Right hindlimb (tissue), 1 donor: ENCODE measurements at regions not wholly inside any gene's neighbourhood (a gene's known extent, or its start where the extent isn't known, plus 50 kb on each side); places are given as distances from the start of the nearest gene placed in this dataset.

ENCODE experiments used
- DNase-seq: peaks from one replicate; pipeline ENCODE4 v3.0.0-alpha.2; 2018

DNA sequence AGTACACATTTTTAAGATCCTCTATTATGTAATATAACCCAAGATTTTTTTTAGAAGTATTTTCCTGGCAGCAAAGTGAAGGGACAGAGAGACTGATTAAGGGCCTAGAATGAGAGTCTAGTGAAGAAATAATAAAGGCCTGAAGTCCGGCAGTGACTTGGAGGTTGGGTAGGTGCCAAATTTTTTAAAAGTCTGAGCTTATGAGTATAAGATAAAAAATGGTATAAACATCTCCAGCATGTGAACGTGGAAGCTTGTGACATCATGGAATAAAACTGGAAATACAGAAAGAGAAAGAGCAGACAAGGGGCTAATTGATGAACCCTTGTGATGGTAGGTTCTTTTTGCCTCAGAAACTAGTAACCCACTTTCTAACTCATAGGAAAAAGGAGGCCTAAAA is 174.6 kb downstream of the SUCLA2 start:
- no peak for DNase-seq

DNA sequence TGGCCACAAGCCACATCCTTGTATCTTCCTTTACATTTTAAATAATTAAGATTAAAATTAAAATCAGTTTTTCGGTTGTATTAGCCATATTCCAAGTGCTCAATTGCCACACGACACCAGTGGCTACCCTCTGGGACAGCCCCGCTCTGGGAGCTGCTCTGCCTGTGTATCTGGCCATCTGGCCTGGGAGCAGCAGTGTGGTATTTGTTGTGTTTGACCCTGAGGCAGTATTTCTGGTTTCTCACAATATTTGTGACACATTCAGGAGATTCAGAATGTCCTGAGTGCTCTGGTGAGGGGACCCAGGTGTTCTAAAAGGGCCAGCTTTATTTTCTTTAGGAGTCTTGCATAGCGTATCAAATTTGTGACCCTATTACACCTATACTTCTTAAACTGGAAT is 179.0 kb downstream of the SUCLA2 start:
- DNase-seq, result no peak

DNA sequence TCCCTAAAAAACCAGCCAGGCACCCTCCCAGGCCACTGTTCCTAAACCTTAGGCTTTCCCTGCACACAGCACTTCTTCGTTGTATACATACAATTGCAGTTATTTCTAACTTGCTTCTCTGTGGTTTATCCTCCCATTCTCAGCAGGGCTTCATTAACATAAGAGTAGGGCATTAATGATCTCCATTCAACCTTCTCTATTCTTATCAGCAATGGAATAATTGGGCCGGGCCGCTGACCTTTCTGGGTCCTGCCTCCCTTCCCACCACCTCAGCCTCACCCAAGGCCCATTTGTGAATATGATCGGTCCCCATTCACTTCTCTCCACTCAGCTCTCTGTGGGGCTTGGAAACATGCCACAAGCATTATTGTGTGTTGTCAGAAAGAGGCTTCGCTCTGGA is 184.2 kb downstream of the SUCLA2 start:
- DNase-seq, result no peak

DNA sequence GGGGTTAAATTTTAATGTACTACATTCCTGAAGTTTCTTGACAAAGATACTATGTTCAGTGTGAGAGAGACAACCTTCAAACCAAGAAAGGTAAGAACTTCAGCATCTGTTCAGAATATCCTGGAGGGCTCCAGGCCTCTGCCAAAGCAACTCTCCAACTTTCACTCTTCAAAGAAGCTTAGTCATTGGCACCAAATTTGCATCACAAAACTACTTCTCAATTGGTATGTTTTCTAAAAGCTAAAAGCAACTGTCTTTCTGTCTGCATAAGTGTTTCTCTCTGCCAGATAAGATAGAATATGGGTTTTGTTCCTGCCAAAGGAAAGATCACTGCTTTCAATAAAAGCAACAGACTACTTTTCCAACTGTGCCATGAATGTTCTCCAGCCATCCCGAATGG is 187.4 kb downstream of the SUCLA2 start:
- DNase-seq, result no peak

DNA sequence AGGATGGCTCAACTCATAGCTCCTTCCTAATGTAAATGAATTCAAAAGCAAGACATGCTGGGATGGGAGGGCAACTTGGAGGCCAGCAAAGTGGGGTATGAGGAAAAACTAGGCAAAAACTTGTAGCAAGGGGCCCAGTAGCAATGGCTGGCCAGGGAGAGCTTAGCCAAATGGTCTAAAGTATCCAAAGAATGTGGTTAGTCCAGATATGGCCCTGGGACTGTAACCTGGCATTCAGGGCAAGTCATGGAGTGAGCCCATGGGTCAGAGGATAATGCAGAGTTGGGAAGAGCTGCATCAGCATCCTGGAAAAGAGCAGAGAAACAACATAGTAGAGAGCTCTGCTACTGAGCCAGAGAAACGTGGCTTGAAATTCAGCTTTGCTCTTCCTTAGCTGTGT is 191.7 kb downstream of the SUCLA2 start:
- no peak for DNase-seq

DNA sequence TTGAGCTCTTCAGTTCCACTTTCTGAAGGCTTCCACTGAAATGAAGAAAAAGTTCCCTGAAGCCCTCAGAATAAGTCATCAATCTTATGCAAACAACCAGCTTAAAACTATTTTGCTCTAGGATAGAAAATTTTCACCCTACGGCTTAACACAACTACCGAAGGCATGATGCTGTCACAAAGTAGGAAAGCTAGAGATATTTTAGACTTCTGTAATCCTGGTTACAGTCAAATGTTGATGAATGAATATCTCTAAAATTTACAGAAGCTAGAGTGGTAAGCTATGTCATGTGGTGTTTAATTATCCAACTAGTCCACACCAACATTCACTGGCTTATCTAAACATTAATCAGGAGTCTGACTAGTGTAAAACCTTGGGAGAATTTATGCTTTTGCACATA is 197.9 kb downstream of the SUCLA2 start:
- DNase-seq, result no peak

DNA sequence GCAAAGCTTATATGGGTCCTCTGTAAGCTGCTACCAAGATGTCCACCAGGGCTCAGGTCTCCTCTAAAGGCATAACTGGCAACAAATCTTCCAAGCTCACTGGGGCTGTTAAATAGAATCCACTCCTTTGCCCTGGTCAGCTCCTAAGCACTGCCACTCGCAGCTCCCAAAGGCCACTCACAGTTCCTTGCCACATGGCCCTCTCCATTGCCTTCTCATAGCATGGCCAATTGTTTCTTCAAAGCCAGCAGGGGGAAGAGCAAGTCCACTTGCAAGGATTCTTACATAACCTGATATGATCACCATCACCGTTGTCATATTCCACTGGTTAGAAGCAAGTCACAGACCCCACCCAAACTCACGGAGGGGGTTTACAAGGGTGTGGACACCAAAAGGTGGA is 199.5 kb downstream of the SUCLA2 start:
- no peak for DNase-seq

DNA sequence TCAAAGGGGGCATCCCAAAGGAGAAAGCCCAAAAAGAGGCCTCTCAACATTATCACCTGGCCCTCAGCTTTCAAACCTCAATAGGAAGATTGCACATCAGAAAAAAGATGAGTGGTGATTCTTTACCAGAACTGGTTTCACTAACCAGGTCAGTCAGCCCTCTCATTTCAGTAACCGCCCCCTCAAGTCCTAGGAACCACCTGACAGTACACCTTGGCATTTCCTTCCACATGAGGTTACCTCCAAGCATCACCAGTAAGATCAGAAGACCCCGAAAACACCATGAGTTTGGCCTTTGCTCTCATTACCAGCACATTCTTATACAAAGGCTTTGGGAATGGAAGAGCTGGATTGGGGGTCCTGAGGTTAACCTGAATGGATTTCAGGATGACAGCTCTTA is 200.5 kb downstream of the SUCLA2 start:
- DNase-seq, result no peak

DNA sequence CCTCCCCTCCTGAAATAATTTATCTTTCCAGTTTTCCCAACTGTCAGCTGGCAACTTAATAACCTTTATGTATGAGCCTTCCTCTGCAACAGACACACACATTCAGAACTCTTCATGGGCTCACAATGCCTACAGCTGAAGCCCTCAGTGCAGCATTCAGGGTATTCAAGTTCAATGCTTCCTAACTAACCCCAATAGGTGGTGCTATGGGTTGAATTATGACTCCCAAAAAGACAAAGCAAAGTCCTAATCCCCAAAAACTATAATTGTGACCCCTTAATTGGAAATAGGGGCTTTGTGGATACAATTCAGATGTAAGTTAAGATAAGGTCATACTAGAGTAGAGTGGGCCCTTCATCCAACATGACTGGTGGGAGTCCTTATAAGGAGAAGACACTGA is 202.2 kb downstream of the SUCLA2 start:
- DNase-seq, result no peak

DNA sequence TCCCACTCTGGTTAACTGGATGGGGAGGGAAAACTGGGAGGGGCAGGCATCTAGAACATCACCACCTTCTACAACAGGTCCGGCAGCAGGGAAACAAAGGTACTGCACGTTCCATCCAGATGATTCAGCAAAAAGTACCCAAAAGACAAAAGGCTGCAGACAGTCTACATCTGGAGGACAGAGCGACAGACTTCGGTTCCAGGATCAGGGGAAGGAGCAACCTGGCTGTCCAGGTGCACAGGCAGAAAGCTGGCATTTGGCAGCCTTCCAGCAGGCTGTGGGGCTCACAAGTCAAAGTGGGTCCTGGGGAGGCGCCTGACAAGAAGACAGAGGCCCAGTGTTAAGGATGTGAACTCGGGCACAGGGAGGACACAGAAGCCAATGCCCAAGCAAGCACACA is 202.9 kb downstream of the SUCLA2 start:
- DNase-seq, result no peak

DNA sequence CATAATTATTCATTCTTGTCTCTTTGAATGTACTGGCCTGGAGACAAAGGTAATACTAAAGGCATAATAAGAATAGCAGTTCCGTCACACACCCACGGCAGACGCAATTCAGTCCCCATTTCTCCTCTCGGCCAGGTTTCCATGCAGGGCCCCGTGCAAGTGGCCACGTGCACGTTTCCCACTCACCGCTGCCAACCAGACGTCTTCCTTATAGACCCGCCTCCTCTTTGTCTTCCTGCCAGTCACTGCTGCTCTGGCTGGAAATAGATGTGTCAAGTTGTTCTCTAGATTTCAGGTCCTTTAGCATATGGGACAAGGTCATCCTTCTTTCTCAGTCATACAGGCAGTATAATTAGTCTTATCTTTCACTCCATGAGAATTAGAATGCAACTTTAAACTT is 204.3 kb downstream of the SUCLA2 start:
- DNase-seq, result no peak

DNA sequence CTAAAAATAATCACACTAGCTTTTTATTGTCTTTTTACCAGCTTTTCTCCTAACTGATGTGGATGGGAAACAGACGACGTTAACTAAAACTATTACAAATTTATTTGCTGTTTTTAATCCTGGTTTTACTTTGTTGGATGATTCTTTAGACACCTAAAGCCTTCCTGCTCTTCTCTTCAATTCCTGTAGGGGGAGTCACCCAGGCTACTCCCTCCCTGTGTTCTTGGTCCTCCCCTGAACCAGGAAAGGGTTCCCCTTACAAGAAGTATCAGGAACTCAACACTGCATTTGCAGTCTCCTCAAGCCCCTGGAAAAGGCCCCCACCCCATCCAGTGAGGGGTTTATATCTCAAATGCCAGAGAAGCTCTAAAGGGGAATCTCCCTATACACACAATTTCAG is 206.1 kb downstream of the SUCLA2 start:
- DNase-seq, result no peak

DNA sequence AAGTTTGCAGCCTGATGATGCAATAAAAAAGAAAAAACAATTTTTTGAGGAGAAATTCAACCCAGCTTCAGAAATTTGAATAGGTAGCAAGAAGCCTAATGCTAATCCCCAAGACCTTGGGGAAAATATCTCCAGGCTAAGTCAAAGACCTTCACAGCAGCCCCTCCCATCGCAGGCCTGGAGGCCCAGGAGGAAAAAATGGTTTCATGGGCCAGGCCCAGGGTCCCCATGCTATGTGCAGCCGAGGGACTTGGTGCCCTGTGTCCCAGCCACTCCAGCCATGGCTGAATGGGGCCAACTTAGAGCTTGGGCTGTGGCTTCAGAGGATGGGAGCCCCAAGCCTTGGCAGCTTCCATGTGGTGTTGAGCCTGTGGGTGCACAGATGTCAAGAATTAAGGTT is 210.3 kb downstream of the SUCLA2 start:
- DNase-seq, result no peak

DNA sequence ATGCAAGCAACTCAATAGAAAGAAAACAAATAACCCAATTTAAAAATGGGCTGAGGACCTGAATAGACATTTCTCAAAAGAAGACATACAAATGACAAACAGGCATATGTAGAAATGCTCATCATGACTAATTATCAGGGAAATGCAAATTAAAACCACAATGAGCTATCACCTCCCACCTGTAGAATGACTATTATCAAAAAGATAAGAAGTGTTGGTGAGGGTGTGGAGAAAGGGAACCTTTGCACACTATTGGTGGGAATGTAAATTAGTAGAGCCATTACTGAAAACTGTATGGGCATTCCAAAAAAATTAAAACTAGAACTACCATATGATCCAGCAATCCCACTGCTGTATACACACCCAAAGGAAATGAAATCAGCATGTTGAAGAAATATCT is 212.2 kb downstream of the SUCLA2 start:
- DNase-seq, result no peak

DNA sequence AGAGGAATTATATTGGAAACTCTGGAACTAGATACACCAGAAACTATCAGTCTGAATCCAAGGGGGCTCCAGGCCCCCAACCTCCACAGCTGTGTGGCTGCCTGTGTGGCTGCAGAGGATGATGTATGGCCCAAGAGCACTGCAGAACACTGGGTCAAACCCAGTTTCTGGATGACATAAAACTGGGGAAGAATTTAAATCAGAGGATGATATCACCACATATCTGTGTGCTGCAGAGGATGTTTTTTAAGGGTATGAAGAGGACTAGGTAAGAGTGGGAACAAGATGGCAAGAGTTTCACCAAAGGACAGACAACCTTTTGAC is 226.4 kb downstream of the SUCLA2 start:
- DNase-seq, result no peak

DNA sequence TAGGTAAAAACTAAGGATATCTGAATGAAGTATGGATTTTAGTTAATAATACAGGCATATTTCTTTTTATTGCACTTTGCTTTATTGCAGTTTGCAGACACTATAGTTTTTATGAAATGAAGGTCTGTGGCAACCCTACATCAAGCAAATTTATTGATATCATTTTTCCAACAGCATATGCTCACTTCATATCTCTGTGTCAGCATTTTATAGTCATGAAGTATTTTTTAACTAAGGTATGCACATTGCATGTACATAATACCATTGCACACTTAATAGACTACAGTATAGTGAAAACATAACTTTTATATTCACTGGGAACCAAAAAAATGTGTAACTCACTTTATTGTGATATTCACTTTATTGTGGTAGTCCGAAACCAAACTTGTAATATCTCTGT is 236.3 kb downstream of the SUCLA2 start:
- DNase-seq, result no peak

DNA sequence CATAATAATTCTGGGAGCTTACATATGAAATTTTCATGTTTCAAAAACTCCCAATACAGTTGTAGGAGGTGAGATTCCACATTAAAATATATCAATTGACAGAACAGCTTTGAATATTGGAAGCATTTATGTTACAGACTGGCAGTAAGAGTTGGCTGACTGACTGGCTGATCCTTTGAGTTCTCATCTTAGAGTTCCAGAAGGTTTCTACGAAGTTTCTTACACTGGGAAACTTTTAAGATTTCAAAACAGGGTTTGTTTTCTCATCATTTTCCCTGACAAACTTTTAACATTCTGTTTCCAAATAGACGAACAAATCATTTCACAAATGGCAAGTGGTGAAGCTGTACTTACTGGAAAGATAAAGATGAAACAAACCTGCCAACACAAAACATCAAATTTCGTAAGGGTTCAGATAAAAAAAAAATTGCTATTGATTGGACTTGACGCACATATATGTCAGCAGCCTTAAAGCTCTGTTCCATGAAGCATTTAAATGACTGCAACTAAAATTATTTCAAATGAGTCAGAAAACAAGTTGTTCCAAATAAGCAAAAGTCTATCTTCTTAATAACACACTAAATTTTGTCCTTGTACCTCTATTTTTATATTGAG is 243.5 kb downstream of the SUCLA2 start:
- no peak for DNase-seq

DNA sequence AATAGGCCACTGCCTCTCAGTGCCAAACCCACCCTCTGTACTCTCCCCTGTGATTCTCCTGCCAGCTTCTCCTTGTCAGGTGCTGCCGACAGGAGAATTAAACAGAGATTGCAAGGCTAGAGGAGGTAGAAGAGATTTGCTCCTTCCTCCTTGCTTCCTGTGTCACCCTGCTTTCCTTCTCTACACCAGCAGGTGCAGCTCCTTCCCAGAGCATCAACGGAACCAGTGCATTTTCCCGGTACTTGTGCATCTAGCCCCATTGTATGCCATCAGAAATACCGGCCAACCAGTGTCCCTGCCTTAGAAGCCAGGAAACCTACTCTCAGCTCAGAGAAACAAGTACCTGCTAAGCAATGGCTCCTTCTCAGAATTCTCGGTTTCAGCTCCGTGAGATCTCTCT is 253.2 kb downstream of the SUCLA2 start:
- no peak for DNase-seq

DNA sequence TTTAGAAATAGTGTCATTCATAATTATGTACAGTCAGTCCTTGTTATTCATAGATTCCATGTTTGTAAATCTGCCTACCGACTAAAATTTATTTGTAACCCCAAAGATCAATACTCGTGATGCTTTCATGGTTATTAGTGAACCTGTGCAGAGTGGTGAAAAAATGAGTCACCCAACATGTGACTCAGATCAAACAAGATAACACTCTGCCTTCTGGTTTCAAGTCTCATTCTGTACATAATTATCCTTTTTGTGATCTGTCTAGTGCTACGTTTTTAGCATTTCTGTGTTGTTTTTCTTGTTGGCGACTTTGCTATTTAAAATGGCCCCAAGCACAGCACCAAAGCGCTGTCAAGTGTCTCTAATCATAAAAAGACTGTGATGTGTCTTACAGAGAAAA is 274.7 kb downstream of the SUCLA2 start:
- DNase-seq, result no peak

DNA sequence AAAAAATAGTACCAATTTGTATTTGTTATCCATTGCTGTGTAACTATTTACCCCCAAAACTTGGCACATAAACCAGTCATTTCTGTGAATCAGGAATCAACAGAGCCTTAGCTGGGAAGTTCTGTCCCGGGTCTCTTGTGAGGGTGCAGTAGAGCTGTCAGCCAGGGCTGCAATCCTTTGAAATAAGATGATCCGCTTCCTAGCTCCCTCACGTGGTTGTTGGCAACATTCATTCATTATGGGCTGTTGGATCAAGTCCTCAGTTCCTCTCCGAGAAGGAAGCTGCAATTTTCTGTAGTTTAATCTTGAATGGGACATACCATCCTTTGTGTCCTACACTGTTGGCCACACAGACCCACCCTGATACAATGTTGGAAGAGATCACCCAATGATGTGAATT is 277.2 kb downstream of the SUCLA2 start:
- no peak for DNase-seq

DNA sequence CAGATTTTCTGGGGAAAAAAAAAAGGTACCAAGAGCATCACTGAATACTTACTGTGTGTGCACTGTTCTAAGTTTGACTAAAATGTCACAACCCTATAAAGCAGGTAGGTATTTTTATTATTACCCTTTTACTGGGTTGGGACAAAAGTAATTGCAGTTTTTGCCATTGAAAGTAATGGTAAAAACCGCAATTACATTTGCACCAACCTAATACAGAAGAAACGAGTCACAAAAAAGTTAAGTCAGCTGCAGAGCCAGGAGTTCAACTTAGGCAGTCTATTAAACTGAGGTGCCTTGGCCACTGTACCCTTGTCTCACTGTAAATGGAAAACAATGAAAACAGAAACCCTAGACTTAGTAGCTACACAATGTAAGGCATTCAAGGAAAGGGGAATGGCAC is 281.9 kb downstream of the SUCLA2 start:
- DNase-seq, result no peak

DNA sequence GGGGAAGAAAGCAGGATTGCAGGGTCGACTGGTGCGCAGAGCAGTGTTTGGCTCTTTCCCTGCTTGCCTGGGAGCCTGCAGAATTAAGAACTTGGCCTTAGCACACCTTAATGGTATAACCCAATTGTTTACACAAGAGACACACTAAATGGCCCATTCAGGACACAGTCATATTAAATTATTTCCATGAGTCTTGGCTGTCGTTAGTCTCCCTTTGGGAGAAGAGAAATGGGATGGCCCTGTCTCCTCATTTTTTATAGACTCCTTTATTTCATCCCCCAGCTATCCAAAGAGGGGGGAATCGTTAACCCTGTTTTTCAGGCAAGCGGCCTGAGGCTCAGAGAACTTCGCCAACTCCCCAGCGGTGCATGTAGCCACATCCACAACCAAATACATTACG is 282.5 kb downstream of the SUCLA2 start:
- no peak for DNase-seq

DNA sequence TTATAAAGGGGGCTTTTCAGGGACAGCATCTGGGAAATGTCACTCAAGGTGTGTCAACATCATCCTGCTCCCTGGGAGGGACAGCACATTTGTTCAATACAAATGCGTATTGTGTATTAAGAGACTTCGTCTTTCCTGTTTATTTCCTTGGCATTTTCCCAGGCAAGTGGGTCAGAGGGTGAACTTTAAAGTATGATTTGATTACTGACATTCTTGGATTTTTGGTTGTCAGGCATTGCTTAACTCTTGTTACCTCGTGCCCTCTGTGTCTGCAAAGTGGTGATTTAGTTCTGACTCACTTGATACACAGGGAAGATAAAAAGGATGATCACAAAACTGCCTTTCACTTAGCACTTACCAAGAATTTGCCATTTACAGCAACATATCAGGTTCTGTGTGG is 292.7 kb downstream of the SUCLA2 start:
- no peak for DNase-seq

DNA sequence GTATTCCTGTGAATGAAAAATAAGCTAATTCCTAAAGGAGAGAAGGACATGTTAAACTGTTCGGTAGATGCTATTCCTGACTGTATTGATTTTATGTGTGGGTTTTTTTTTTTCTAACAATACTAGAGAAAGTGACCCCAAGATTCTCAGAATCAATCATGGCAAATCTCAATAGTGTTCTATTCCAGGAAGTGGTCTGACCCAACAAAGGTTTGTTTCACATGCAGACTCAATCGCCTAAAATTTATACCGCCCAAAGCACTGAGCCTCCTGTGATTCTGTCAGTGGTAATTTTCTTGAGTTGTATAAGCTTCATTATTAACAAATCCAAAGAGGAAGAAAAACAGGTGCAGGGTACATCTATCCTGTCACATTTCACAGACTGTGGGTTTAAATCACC is 293.7 kb downstream of the SUCLA2 start:
- no peak for DNase-seq

DNA sequence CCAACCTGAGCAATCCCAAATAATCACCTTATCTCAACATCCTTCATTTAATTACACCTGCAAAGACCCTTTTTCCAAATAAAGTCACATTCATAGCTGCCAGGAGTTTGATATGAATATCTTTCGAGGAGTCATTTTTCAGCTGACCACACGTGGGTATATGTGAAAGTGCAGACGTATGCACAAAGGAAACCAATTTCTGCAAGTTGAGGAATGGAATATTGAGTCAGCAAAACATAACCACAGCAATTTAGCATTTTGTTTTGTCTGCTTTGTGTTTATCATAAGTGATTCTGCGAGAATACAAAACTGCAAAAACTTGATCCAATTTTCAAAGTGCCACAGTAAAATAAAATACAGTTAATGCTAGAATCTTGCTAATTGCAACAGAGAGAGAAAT is 295.9 kb downstream of the SUCLA2 start:
- no peak for DNase-seq

DNA sequence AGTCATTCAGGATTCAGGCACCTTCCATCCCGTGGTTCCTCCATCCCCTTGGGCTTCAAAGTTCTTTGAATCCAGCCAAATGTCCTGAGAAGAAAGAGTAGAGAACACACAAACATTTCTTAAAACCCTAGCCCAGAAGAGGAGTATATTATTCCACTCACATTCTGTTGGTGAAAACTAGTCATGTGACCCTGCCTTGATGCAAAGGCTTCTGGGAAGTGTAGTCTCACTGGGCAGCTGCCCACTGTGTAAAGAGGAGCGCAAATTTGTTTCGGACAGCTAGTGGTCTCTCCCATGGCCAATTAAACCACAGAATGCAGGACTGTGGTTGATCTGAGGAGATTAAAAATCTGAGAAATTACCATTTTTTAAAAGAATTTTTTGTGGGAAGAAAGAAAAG is 304.4 kb downstream of the SUCLA2 start:
- DNase-seq, result no peak
